ENCODE measurements at regions not wholly inside any gene's neighbourhood (a gene's known extent, or its start where the extent isn't known, plus 50 kb on each side); places are given as distances from the start of the nearest gene placed in this dataset.

- TF ChIP-seq CTCF (IDR thresholded peaks at IDR 0.05), result no peak
- no peak for TF ChIP-seq EP300 (IDR thresholded peaks at IDR 0.05)
- TF ChIP-seq POLR2A (IDR thresholded peaks at IDR 0.05), result no peak
Measured at GRCh38 chr22:46056546-46057245, 79.7 kb upstream of the WNT7B start.

Measured in upper lobe of left lung (tissue), 4 donors.